Osteocyte (in vitro differentiated cells): ENCODE measurements at regions not wholly inside any gene's neighbourhood (a gene's known extent, or its start where the extent isn't known, plus 50 kb on each side); places are given as distances from the start of the nearest gene placed in this dataset.

Experiments used
- DNase-seq: peaks from one replicate; pipeline ENCODE4 v3.0.0; 2021; ENCODE audit warnings: mixed read lengths; ENCODE audit not compliant: unreplicated experiment; ENCODE audit errors: extremely low spot score
- H3K27ac Mint-ChIP-seq: one replicate; pipeline ENCODE4 v1.8.0; 2021; ENCODE audit warnings: mild to moderate bottlenecking, mixed read lengths; ENCODE audit not compliant: unreplicated experiment
- H3K27me3 Mint-ChIP-seq: one replicate; pipeline ENCODE4 v1.8.0; 2021; ENCODE audit warnings: mixed read lengths; ENCODE audit not compliant: unreplicated experiment
- H3K36me3 Mint-ChIP-seq: one replicate; pipeline ENCODE4 v1.8.0; 2021; ENCODE audit warnings: mixed read lengths; ENCODE audit not compliant: unreplicated experiment
- H3K4me1 Mint-ChIP-seq: one replicate; pipeline ENCODE4 v1.8.0; 2021; ENCODE audit warnings: mixed read lengths; ENCODE audit not compliant: unreplicated experiment
- H3K4me3 Mint-ChIP-seq: one replicate; pipeline ENCODE4 v1.8.0; 2021; ENCODE audit warnings: mild to moderate bottlenecking, moderate library complexity, mixed read lengths; ENCODE audit not compliant: unreplicated experiment
- H3K9me3 Mint-ChIP-seq: one replicate; pipeline ENCODE4 v1.8.0; 2021; ENCODE audit warnings: mixed read lengths; ENCODE audit not compliant: unreplicated experiment
- TF ChIP-seq, protein P1 (sequence below): fragments of 200-600 bp; sonication (generic); IDR thresholded peaks from 2 replicates; pipeline ENCODE4 v1.5.0; 2021; ENCODE audit warnings: antibody characterized with exemption, mild to moderate bottlenecking, moderate library complexity

DNA sequence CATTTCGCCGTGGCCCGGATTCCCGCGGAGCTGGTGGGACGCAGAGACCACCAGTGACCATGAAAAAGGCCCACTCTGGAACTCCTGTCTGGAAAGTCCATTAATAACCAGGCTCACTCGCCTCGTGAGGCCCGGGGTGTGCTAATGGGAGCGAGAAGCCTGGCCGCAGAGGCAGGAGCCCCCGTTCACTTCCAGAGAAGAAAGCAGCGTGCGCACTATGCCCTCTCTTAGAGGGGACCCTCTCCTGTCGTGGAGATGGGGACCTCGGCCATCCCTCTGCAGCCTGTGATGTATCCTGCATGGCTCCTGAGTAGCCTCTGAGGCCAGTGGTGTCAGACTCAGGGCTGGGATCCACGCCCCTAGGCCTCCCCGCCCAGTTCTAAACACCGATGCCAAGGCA lies 134.1 kb upstream of the VRK1 start:
- H3K27ac Mint-ChIP-seq = no peak overlapping the region
- no peak for DNase-seq
- no peaks in the 10 kb centered on the region for H3K27me3 Mint-ChIP-seq
- no peaks in the 10 kb centered on the region for H3K9me3 Mint-ChIP-seq
- H3K36me3 Mint-ChIP-seq = no peaks in the 10 kb centered on the region
- TF ChIP-seq, protein P1, sequence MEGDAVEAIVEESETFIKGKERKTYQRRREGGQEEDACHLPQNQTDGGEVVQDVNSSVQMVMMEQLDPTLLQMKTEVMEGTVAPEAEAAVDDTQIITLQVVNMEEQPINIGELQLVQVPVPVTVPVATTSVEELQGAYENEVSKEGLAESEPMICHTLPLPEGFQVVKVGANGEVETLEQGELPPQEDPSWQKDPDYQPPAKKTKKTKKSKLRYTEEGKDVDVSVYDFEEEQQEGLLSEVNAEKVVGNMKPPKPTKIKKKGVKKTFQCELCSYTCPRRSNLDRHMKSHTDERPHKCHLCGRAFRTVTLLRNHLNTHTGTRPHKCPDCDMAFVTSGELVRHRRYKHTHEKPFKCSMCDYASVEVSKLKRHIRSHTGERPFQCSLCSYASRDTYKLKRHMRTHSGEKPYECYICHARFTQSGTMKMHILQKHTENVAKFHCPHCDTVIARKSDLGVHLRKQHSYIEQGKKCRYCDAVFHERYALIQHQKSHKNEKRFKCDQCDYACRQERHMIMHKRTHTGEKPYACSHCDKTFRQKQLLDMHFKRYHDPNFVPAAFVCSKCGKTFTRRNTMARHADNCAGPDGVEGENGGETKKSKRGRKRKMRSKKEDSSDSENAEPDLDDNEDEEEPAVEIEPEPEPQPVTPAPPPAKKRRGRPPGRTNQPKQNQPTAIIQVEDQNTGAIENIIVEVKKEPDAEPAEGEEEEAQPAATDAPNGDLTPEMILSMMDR = no peak
- no peaks in the 10 kb centered on the region for H3K4me1 Mint-ChIP-seq
- no peak overlapping the region for H3K4me3 Mint-ChIP-seq

DNA sequence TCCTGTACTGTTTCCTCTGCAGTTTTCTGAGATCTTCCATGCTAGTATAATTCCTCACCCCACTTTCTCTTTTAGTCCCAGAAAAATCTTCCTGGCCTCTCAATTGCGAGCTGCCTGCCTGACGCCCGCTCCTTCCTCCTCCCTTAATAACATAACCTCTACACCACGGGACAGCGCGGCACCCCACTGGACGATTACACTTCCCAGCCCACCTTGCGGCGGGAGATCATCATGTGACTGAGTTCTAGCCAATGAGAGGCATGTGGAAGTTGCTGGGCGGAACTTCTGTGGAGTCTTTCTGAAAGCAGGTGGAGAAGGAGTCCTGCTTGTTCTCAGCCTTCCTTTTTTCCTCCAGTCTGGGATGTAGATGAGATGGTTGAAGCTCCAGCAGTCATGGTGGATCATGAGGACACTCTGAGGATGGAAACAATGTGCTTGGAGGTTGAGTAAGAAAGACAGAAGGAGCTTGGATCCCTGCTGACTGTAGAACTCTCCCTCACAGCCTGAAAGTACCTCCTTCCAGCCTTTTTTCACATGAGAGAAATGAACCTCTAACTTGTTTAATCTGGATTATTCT lies 133.6 kb upstream of the VRK1 start:
- no peak overlapping the region for H3K27ac Mint-ChIP-seq
- no peaks in the 10 kb centered on the region for H3K9me3 Mint-ChIP-seq
- H3K4me1 Mint-ChIP-seq = no peaks in the 10 kb centered on the region
- DNase-seq = no peak
- no peak overlapping the region for H3K4me3 Mint-ChIP-seq
- H3K36me3 Mint-ChIP-seq = no peaks in the 10 kb centered on the region
- TF ChIP-seq, protein P1 = no peak
- no peaks in the 10 kb centered on the region for H3K27me3 Mint-ChIP-seq

DNA sequence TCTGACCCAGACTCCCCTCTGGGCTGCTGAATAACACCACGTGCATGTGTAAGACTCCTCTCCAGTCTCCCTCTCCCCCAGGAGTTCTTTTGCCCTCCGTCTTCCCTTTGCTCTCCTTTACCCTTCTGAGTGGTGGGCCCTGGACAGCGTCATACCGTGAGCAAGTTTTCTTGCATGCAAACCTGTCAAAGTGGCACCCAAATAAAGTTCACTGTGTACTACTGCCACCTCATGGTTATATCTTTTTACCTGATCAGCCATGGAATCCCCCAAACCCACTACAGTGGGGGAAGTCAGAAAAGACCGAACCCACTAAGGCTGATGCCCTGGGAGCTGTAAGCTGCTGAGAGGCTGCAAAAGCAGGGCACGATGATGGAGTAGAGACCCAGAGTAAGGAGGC lies 131.1 kb upstream of the VRK1 start:
- Mint-ChIP-seq H3K27ac (no peak overlapping the region), H3K27me3 (no peaks in the 10 kb centered on the region), H3K4me1 (no peaks in the 10 kb centered on the region), H3K4me3 (no peak overlapping the region), H3K9me3 (no peaks in the 10 kb centered on the region), H3K36me3 (no peaks in the 10 kb centered on the region)
- no peak for DNase-seq
- TF ChIP-seq, protein P1 = no peak

DNA sequence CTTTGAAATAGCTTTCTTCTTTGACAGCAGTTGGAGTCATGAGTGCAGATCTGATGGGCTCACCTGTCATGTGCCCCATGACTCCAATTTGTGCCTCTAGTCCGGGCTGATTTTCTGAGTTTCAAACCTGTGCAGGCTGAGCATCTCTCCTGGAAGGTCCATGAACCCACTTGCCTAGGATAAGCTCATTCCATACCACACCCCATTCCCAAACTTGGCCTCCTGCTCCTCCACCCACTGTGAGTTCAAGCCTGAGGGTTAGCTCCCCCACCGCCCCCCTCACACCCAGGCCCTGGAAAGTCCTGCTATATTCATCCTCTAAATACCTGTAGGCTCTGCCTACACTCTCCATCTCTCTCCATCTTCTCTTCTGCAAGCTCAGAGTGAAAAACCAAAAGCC lies 126.8 kb upstream of the VRK1 start:
- no peak for DNase-seq
- Mint-ChIP-seq H3K4me3 (no peak overlapping the region), H3K9me3 (no peaks in the 10 kb centered on the region), H3K36me3 (no peaks in the 10 kb centered on the region), H3K27ac (no peak overlapping the region), H3K4me1 (no peaks in the 10 kb centered on the region), H3K27me3 (no peaks in the 10 kb centered on the region)
- TF ChIP-seq, protein P1 = no peak

DNA sequence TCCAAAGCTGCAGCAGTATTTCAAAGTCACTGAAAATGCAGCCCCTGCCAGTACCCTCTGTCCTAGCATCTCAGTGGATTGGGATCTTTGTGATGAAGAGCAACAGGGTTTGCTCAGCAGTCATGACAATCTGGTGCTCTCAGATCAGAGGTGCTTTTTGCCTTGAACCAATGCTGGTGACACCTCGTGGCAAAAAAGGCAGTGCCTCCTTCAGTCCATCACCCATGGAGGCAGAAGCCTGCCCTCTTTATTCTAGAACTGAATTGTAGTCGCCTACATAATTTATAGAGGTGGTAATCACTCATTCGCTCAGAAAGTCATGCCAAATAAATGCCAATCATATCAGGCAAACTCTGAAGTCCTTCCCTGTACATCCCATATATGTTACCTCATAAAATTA lies 126.0 kb upstream of the VRK1 start:
- no peaks in the 10 kb centered on the region for H3K27me3 Mint-ChIP-seq

More for the DNA sequence above, 126.0 kb upstream of the VRK1 start:
- no peak for DNase-seq
- no peaks in the 10 kb centered on the region for H3K9me3 Mint-ChIP-seq
- no peaks in the 10 kb centered on the region for H3K4me1 Mint-ChIP-seq
- H3K27ac Mint-ChIP-seq = no peak overlapping the region
- TF ChIP-seq, protein P1 = no peak
- H3K4me3 Mint-ChIP-seq = no peak overlapping the region
- no peaks in the 10 kb centered on the region for H3K36me3 Mint-ChIP-seq
